Activated naive CD4-positive, alpha-beta T cell treated with anti-CD3 and anti-CD28 coated beads, Interleukin-2, amount 10 ng/mL, durations not matched to agents 7 days and 5 days (primary cell): ENCODE measurements at regions not wholly inside any gene's neighbourhood (a gene's known extent, or its start where the extent isn't known, plus 50 kb on each side); places are given as distances from the start of the nearest gene placed in this dataset.
"Not testable (repeated sequence)": the region's sequence is repeated elsewhere in the genome, so short reads cannot be mapped to it uniquely, and the experiment has no call there.

Experiments used
- CTCF ChIA-PET: fragments of 350-600 bp; sonication (Branson Sonifier 250); formaldehyde crosslinking; loops from one replicate; lab custom pipeline; 2021; ENCODE audit warnings: antibody characterized with exemption; lab: Charles Lee
- DNase-seq: peaks from one replicate; pipeline ENCODE4 v3.0.0-alpha.2; 2020
- H3K27ac Mint-ChIP-seq: one replicate; pipeline ENCODE4 v1.8.0; 2021; ENCODE audit warnings: mild to moderate bottlenecking, moderate library complexity, mixed read lengths
- H3K27me3 Mint-ChIP-seq: one replicate; pipeline ENCODE4 v1.8.0; 2021; ENCODE audit warnings: mild to moderate bottlenecking, mixed read lengths
- H3K36me3 Mint-ChIP-seq: one replicate; pipeline ENCODE4 v1.8.0; 2021; ENCODE audit warnings: mixed read lengths
- H3K4me1 Mint-ChIP-seq: one replicate; pipeline ENCODE4 v1.8.0; 2021; ENCODE audit warnings: mixed read lengths
- H3K4me3 Mint-ChIP-seq: one replicate; pipeline ENCODE4 v1.8.0; 2021; ENCODE audit warnings: mild to moderate bottlenecking, moderate library complexity, mixed read lengths
- H3K9me3 Mint-ChIP-seq: one replicate; pipeline ENCODE4 v1.8.0; 2021; ENCODE audit warnings: mixed read lengths

GRCh38 chr17:22300177-22300576 is 607.9 kb downstream of the KCNJ18 start:
- Mint-ChIP-seq H3K9me3 (peaks cover 48% of the 10 kb centered on the region), H3K27ac (no peak overlapping the region), H3K4me3 (no peak overlapping the region)

GRCh38 chr17:22300731-22301352 is 608.5 kb downstream of the KCNJ18 start:
- no peak for DNase-seq
- peaks cover 4% of the 10 kb centered on the region for H3K36me3 Mint-ChIP-seq
- no peak overlapping the region for H3K27ac Mint-ChIP-seq
- no peak overlapping the region for H3K4me3 Mint-ChIP-seq
- H3K4me1 Mint-ChIP-seq, result no peaks in the 10 kb centered on the region
- CTCF ChIA-PET, result no interaction called here
- peaks cover 53% of the 10 kb centered on the region for H3K9me3 Mint-ChIP-seq
- H3K27me3 Mint-ChIP-seq, result no peaks in the 10 kb centered on the region

More at GRCh38 chr17:22300177-22300576, 607.9 kb downstream of the KCNJ18 start:
- H3K27me3 Mint-ChIP-seq, result no peaks in the 10 kb centered on the region
- no peak for DNase-seq
- peaks cover 1% of the 10 kb centered on the region for H3K36me3 Mint-ChIP-seq
- CTCF ChIA-PET, result no interaction called here
- no peaks in the 10 kb centered on the region for H3K4me1 Mint-ChIP-seq

- CTCF ChIA-PET, result no interaction called here
- H3K4me3 Mint-ChIP-seq, result no peak overlapping the region
- H3K27me3 Mint-ChIP-seq, result no peaks in the 10 kb centered on the region
- peaks cover 2% of the 10 kb centered on the region for H3K36me3 Mint-ChIP-seq
- DNase-seq, result no peak
- no peaks in the 10 kb centered on the region for H3K4me1 Mint-ChIP-seq
- peaks cover 53% of the 10 kb centered on the region for H3K9me3 Mint-ChIP-seq
- H3K27ac Mint-ChIP-seq, result no peak overlapping the region
Observed at GRCh38 chr17:22301353-22301745, 609.0 kb downstream of the KCNJ18 start.

- H3K36me3 Mint-ChIP-seq, result peaks cover 2% of the 10 kb centered on the region
- no peaks in the 10 kb centered on the region for H3K27me3 Mint-ChIP-seq
- CTCF ChIA-PET, result no interaction called here
- H3K4me3 Mint-ChIP-seq, result no peak overlapping the region
- DNase-seq, result no peak
- no peak overlapping the region for H3K27ac Mint-ChIP-seq
- no peaks in the 10 kb centered on the region for H3K4me1 Mint-ChIP-seq
- H3K9me3 Mint-ChIP-seq, result peaks cover 60% of the 10 kb centered on the region
Observed at GRCh38 chr17:22303096-22303495, 610.8 kb downstream of the KCNJ18 start.

- peaks cover 63% of the 10 kb centered on the region for H3K9me3 Mint-ChIP-seq
- CTCF ChIA-PET, result no interaction called here
- DNase-seq, result no peak
- no peaks in the 10 kb centered on the region for H3K27me3 Mint-ChIP-seq
- no peak overlapping the region for H3K4me3 Mint-ChIP-seq
- H3K36me3 Mint-ChIP-seq, result peaks cover 2% of the 10 kb centered on the region
- peak overlapping the region; percentile 42 for H3K27ac Mint-ChIP-seq
- H3K4me1 Mint-ChIP-seq, result no peaks in the 10 kb centered on the region
Observed at GRCh38 chr17:22303865-22304264, 611.5 kb downstream of the KCNJ18 start.

GRCh38 chr17:22304667-22305303 is 612.5 kb downstream of the KCNJ18 start:
- CTCF ChIA-PET, result no interaction called here
- no peak for DNase-seq
- no peak overlapping the region for H3K27ac Mint-ChIP-seq
- peaks cover 2% of the 10 kb centered on the region for H3K36me3 Mint-ChIP-seq
- H3K4me3 Mint-ChIP-seq, result no peak overlapping the region
- H3K9me3 Mint-ChIP-seq, result peaks cover 56% of the 10 kb centered on the region
- H3K27me3 Mint-ChIP-seq, result no peaks in the 10 kb centered on the region
- H3K4me1 Mint-ChIP-seq, result no peaks in the 10 kb centered on the region

GRCh38 chr17:22305356-22306071 is 613.2 kb downstream of the KCNJ18 start:
- Mint-ChIP-seq H3K27ac (peak overlapping the region; percentile 38), H3K4me1 (no peaks in the 10 kb centered on the region)

GRCh38 chr17:22310292-22310691 is 618.0 kb downstream of the KCNJ18 start:
- H3K27me3 Mint-ChIP-seq, H3K4me3 Mint-ChIP-seq, H3K4me1 Mint-ChIP-seq, DNase-seq, CTCF ChIA-PET, H3K36me3 Mint-ChIP-seq, H3K27ac Mint-ChIP-seq: not testable (repeated sequence)
- peaks cover 42% of the 10 kb centered on the region for H3K9me3 Mint-ChIP-seq

More at GRCh38 chr17:22305356-22306071, 613.2 kb downstream of the KCNJ18 start:
- CTCF ChIA-PET, result no interaction called here
- Mint-ChIP-seq H3K36me3 (peaks cover 2% of the 10 kb centered on the region), H3K4me3 (no peak overlapping the region), H3K27me3 (no peaks in the 10 kb centered on the region), H3K9me3 (peaks cover 59% of the 10 kb centered on the region)
- no peak for DNase-seq

- Mint-ChIP-seq H3K9me3 (peaks cover 37% of the 10 kb centered on the region), H3K27me3 (no peaks in the 10 kb centered on the region), H3K4me1 (no peaks in the 10 kb centered on the region), H3K4me3 (no peak overlapping the region), H3K27ac (no peak overlapping the region), H3K36me3 (no peaks in the 10 kb centered on the region)
- CTCF ChIA-PET, result no interaction called here
- no peak for DNase-seq
Observed at GRCh38 chr17:22310717-22311686, 618.7 kb downstream of the KCNJ18 start.

GRCh38 chr17:22321001-22321400 is 628.7 kb downstream of the KCNJ18 start:
- H3K27me3 Mint-ChIP-seq, H3K36me3 Mint-ChIP-seq, H3K27ac Mint-ChIP-seq, DNase-seq, H3K4me3 Mint-ChIP-seq, CTCF ChIA-PET, H3K4me1 Mint-ChIP-seq: not testable (repeated sequence)
- H3K9me3 Mint-ChIP-seq, result peaks cover 31% of the 10 kb centered on the region

GRCh38 chr17:22322893-22323550 is 630.7 kb downstream of the KCNJ18 start:
- CTCF ChIA-PET, H3K4me1 Mint-ChIP-seq, H3K4me3 Mint-ChIP-seq, H3K36me3 Mint-ChIP-seq, H3K27ac Mint-ChIP-seq, H3K27me3 Mint-ChIP-seq, DNase-seq: not testable (repeated sequence)
- peaks cover 25% of the 10 kb centered on the region for H3K9me3 Mint-ChIP-seq

GRCh38 chr17:22337467-22337866 is 645.1 kb downstream of the KCNJ18 start:
- Mint-ChIP-seq H3K36me3 (no peaks in the 10 kb centered on the region), H3K27ac (no peak overlapping the region), H3K9me3 (peaks cover 21% of the 10 kb centered on the region), H3K4me1 (no peaks in the 10 kb centered on the region), H3K4me3 (no peak overlapping the region), H3K27me3 (no peaks in the 10 kb centered on the region)
- CTCF ChIA-PET, result no interaction called here
- no peak for DNase-seq

GRCh38 chr17:22356603-22357002 is 664.3 kb downstream of the KCNJ18 start:
- H3K27ac Mint-ChIP-seq, CTCF ChIA-PET, H3K4me1 Mint-ChIP-seq, H3K36me3 Mint-ChIP-seq, H3K4me3 Mint-ChIP-seq, H3K27me3 Mint-ChIP-seq, DNase-seq: not testable (repeated sequence)
- peaks cover 22% of the 10 kb centered on the region for H3K9me3 Mint-ChIP-seq
